Endothelial cell of umbilical vein (primary cell): ENCODE measurements at regions not wholly inside any gene's neighbourhood (a gene's known extent, or its start where the extent isn't known, plus 50 kb on each side); places are given as distances from the start of the nearest gene placed in this dataset.

ENCODE experiments used
- BruUV-seq: library from RNA; stranded (reverse); fragments of 400-500 nt; replicated peaks from 2 replicates; lab custom pipeline; 2021; lab: Mats Ljungman, UMichigan
- CTCF ChIA-PET: fragments of 300-600, 350-600 bp; sonication (Branson Sonifier 250); formaldehyde crosslinking; loops from one replicate; lab custom pipeline; 2021; ENCODE audit warnings: antibody characterized with exemption, inconsistent platforms; lab: Charles Lee
- POLR2A ChIA-PET: fragments of 300-600, 350-600 bp; sonication (Branson Sonifier 250); formaldehyde crosslinking; loops from one replicate; lab custom pipeline; 2021; ENCODE audit warnings: antibody characterized with exemption, inconsistent platforms; lab: Charles Lee
- DNase-seq: peaks from one replicate; pipeline ENCODE4 v3.0.0-alpha.2; 2011; ENCODE audit warnings: low read depth, low spot score
- FAIRE-seq: peaks from 2 replicates; lab custom pipeline; 2011; peaks lifted over from hg19 to GRCh38; lab: Jason Lieb, UNC
- H2AFZ ChIP-seq: 2 replicates; pipeline ENCODE4 v1.6.0; 2012; ENCODE audit warnings: low read depth, low read length, control low read depth, inconsistent platforms
- H3K27ac ChIP-seq: 2 replicates; pipeline ENCODE4 v1.5.1; 2011; ENCODE audit warnings: low read depth, mild to moderate bottlenecking, control low read depth, low read length, moderate library complexity; ENCODE audit not compliant: insufficient read depth
- H3K27me3 ChIP-seq, 2 experiments: 2 replicates each; pipeline versions ENCODE4 v1.6.0 to v1.6.1; 2011; ENCODE audit warnings: low read length in 2 of 2, mixed read lengths in 1 of 2; ENCODE audit not compliant: control insufficient read depth in 2 of 2, insufficient read depth in 2 of 2
- H3K36me3 ChIP-seq, 2 experiments: 2 replicates in 1 of 2; 3 replicates in 1 of 2; pipeline ENCODE4 v1.5.1; 2011; ENCODE audit warnings: low read length in 2 of 2, mild to moderate bottlenecking in 1 of 2, moderate library complexity in 1 of 2; ENCODE audit not compliant: control insufficient read depth in 2 of 2, insufficient read depth in 2 of 2; ENCODE audit errors: extremely low read depth in 1 of 2
- H3K4me1 ChIP-seq: 3 replicates; pipeline ENCODE4 v1.5.1; 2011; ENCODE audit warnings: mild to moderate bottlenecking, low read length; ENCODE audit not compliant: control insufficient read depth, insufficient read depth; ENCODE audit errors: extremely low read depth
- H3K4me2 ChIP-seq: 2 replicates; pipeline ENCODE4 v1.6.1; 2011; ENCODE audit warnings: low read length, control low read depth, mixed read lengths; ENCODE audit not compliant: insufficient read depth
- H3K4me3 ChIP-seq, 3 experiments: fragments of 200-600 bp in 1 of 3; sonication (generic), shearing (Covaris generic) in 1 of 3; replicated peaks in 1 of 3; 2 replicates each; pipeline ENCODE4 v1.5.1; 2011 to 2016; ENCODE audit warnings: control low read depth in 3 of 3, low read length in 3 of 3, mild to moderate bottlenecking in 2 of 3, inconsistent platforms in 1 of 3, low read depth in 1 of 3, moderate library complexity in 1 of 3; ENCODE audit not compliant: insufficient read depth in 1 of 3
- H3K79me2 ChIP-seq: 2 replicates; pipeline ENCODE4 v1.6.0; 2012; ENCODE audit warnings: low read length, inconsistent platforms; ENCODE audit not compliant: control insufficient read depth, insufficient read depth
- H3K9ac ChIP-seq: replicated peaks from 2 replicates; pipeline ENCODE3; 2011; ENCODE audit warnings: low read length, control low read depth; ENCODE audit not compliant: insufficient read depth; ENCODE audit errors: extremely low read depth
- H3K9me1 ChIP-seq: replicated peaks from 3 replicates; pipeline ENCODE4 v1.6.0; 2011; ENCODE audit warnings: mild to moderate bottlenecking, low read length; ENCODE audit not compliant: control insufficient read depth, insufficient read depth; ENCODE audit errors: extremely low read depth
- H3K9me3 ChIP-seq: replicated peaks from 2 replicates; pipeline ENCODE4 v1.5.1; 2012; ENCODE audit warnings: low read length, inconsistent platforms; ENCODE audit not compliant: control insufficient read depth, insufficient read depth
- H4K20me1 ChIP-seq: replicated peaks from 2 replicates; pipeline ENCODE3; 2011; ENCODE audit warnings: mild to moderate bottlenecking, low read length; ENCODE audit not compliant: control insufficient read depth, insufficient read depth; ENCODE audit errors: extremely low read depth
- CTCF ChIP-seq, 2 donors: IDR thresholded peaks; 1 replicate in 1 of 2; 2 replicates in 1 of 2; pipeline ENCODE4 v1.5.1; 2011; ENCODE audit warnings: low read length in 2 of 2, mild to moderate bottlenecking in 2 of 2, moderate library complexity in 2 of 2, control low read depth in 1 of 2, inconsistent platforms in 1 of 2, low read depth in 1 of 2; ENCODE audit not compliant: insufficient read depth in 1 of 2; ENCODE audit errors: extremely low read depth in 1 of 2
- EZH2 ChIP-seq: IDR thresholded peaks from 2 replicates; pipeline ENCODE4 v1.6.1; 2012; ENCODE audit warnings: borderline replicate concordance, low read depth, mild to moderate bottlenecking, moderate library complexity, low read length, inconsistent platforms; ENCODE audit not compliant: severe bottlenecking
- FOS ChIP-seq: IDR thresholded peaks from 2 replicates; pipeline ENCODE4 v1.6.1; 2011; ENCODE audit warnings: mild to moderate bottlenecking, low read length, moderate library complexity, borderline replicate concordance; ENCODE audit not compliant: insufficient read depth
- GATA2 ChIP-seq: IDR thresholded peaks from 2 replicates; pipeline ENCODE4 v1.7.0; 2011; ENCODE audit warnings: low read depth, mild to moderate bottlenecking, moderate library complexity, mixed read lengths, low read length; ENCODE audit not compliant: insufficient read length, insufficient read depth
- JUN ChIP-seq: IDR thresholded peaks from 2 replicates; pipeline ENCODE4 v1.6.1; 2011; ENCODE audit warnings: borderline replicate concordance, low read depth; ENCODE audit not compliant: insufficient read length, insufficient read depth
- MYC ChIP-seq: IDR thresholded peaks from one replicate; pipeline ENCODE4 v1.6.1; 2011; ENCODE audit warnings: mild to moderate bottlenecking, low read depth, low read length
- POLR2A ChIP-seq: IDR thresholded peaks from 2 replicates; pipeline ENCODE4 v1.6.1; 2012; ENCODE audit warnings: low read depth, mild to moderate bottlenecking, control low read depth, low read length
- POLR2AphosphoS5 ChIP-seq: IDR thresholded peaks from 2 replicates; pipeline ENCODE4 v1.6.1; 2012; ENCODE audit warnings: low read depth, mild to moderate bottlenecking, control low read depth, low read length, moderate library complexity; ENCODE audit not compliant: insufficient read depth
- dilution Hi-C: fragments of 300-500 bp; cut with MboI; formaldehyde crosslinking; loops from one replicate; pipeline ENCODE4 v1.15.0; 2019; ENCODE audit warnings: low sequenced_read_pairs; ENCODE audit not compliant: extremely low pct_ligation_motif_present
- intact Hi-C: fragments of 100-400 bp; cut with micrococcal nuclease; formaldehyde crosslinking; loops from one replicate; pipeline ENCODE4 v1.10.0; 2022
- TF ChIP-seq, protein P1 (sequence below): IDR thresholded peaks from 2 replicates; pipeline ENCODE4 v1.6.1; 2011; ENCODE audit not compliant: insufficient read depth, insufficient read length

- FAIRE-seq (no peak), DNase-seq (no peak)
- dilution Hi-C loops, result no loop called here
Observed at GRCh38 chr18:24995755-24996154, 356.2 kb downstream of the ZNF521 start.

More at GRCh38 chr18:24995755-24996154, 356.2 kb downstream of the ZNF521 start:
- no peak overlapping the region for H3K4me2 ChIP-seq
- H3K9ac ChIP-seq, result no peak overlapping the region
- no peaks in the 10 kb centered on the region for H3K9me3 ChIP-seq
- CTCF ChIA-PET, result no interaction called here
- H3K9me1 ChIP-seq, result no peaks in the 10 kb centered on the region
- no peak overlapping the region for H3K27ac ChIP-seq
- POLR2A ChIA-PET, result no interaction called here
- no peaks in the 10 kb centered on the region for H3K27me3 ChIP-seq
- no peaks in the 10 kb centered on the region for H4K20me1 ChIP-seq
- H3K36me3 ChIP-seq, result no peaks in the 10 kb centered on the region
- peaks cover 10% of the 10 kb centered on the region for H3K4me1 ChIP-seq
- intact Hi-C loops, result no loop called here
- H3K79me2 ChIP-seq, result no peaks in the 10 kb centered on the region
- H3K4me3 ChIP-seq, result no peak overlapping the region
- TF ChIP-seq EZH2 (no peak), MYC (no peak), CTCF (IDR thresholded peaks at IDR 0.05; ENCODE audit: extremely low read depth in 1 of 2, insufficient read depth in 1 of 2, low read depth in 1 of 2, low read length in 2 of 2) (no peak), GATA2 (no peak), POLR2A (no peak), FOS (no peak), JUN (no peak), POLR2AphosphoS5 (no peak)
- TF ChIP-seq, protein P1, sequence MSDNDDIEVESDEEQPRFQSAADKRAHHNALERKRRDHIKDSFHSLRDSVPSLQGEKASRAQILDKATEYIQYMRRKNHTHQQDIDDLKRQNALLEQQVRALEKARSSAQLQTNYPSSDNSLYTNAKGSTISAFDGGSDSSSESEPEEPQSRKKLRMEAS, result no peak
- no peak overlapping the region for H2AFZ ChIP-seq
- BruUV-seq, result no TSS peak
